ENCODE measurements at regions not wholly inside any gene's neighbourhood (a gene's known extent, or its start where the extent isn't known, plus 50 kb on each side); places are given as distances from the start of the nearest gene placed in this dataset.

DNA sequence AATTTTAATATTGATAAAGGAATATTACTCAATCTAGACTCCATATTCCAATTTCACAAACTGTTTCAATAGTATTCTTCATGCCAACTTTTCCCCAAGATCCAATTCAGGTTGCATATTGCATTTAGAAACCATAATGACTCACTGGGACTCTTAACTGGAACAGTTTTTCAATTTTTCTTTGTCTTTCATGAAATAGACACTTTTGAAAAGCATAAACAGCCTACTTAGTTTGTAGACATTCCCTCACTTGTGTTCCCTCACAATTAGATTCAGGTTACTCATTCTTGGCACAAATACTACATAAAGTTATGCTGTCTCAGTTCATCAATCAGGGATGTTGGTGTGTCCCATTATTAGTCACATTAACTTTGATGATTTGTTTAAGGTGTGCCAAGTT lies 1768.4 kb upstream of the PIK3C3 start:
- Histone ChIP-seq H2BK12ac (ENCODE audit: low read length in 2 of 2) (no peak overlapping the region), H3K14ac (ENCODE audit: low read length in 2 of 2) (no peak overlapping the region)

GRCh38 chr18:40179729-40180461 lies 1775.1 kb upstream of the PIK3C3 start:
- WGBS: 100% methylated on average over 1 of the region's 2 CpGs
- Histone ChIP-seq H3K4me2 (ENCODE audit: low read length, poor library complexity, severe bottlenecking) (no peak overlapping the region), H3K4ac (ENCODE audit: low read depth in 1 of 2, low read length in 2 of 2) (no peak overlapping the region), H2BK5ac (ENCODE audit: low read depth, low read length, poor library complexity, severe bottlenecking) (no peak overlapping the region), H3K14ac (ENCODE audit: low read length in 2 of 2) (no peak overlapping the region), H2AK5ac (ENCODE audit: low read length, severe bottlenecking) (no peak overlapping the region), H3K27ac (ENCODE audit: low read length, poor library complexity, severe bottlenecking) (no peak overlapping the region), H3K9me3 (ENCODE audit: control insufficient read depth, low read length) (peaks cover 3% of the 10 kb centered on the region), H2BK12ac (ENCODE audit: low read length in 2 of 2) (no peak overlapping the region), H3K79me1 (replicated peaks; ENCODE audit: low read length, poor library complexity, severe bottlenecking) (no peaks in the 10 kb centered on the region), H2BK120ac (ENCODE audit: low read depth, low read length) (no peak overlapping the region), H4K91ac (ENCODE audit: low read length) (no peak overlapping the region), H2AFZ (ENCODE audit: low read depth, low read length) (no peak overlapping the region), H3K27me3 (ENCODE audit: control insufficient read depth in 1 of 2, insufficient read depth in 1 of 2, low read length in 2 of 2) (no peaks in the 10 kb centered on the region), H3K9ac (ENCODE audit: low read length) (no peak overlapping the region), H3K4me1 (ENCODE audit: control insufficient read depth, insufficient read depth, low read depth, low read length) (no peaks in the 10 kb centered on the region), H4K8ac (ENCODE audit: low read length) (no peak overlapping the region), H3K23ac (ENCODE audit: low read length in 2 of 2) (no peak overlapping the region), H3K18ac (ENCODE audit: low read depth in 1 of 2, low read length in 2 of 2) (no peak overlapping the region), H3K36me3 (ENCODE audit: control insufficient read depth in 1 of 2, insufficient read depth in 2 of 2, low read depth in 1 of 2, low read length in 2 of 2) (no peaks in the 10 kb centered on the region), H3K4me3 (ENCODE audit: insufficient read depth in 1 of 2, low read depth in 1 of 2, low read length in 2 of 2) (no peak overlapping the region), H2BK15ac (ENCODE audit: low read depth, poor library complexity, severe bottlenecking) (no peak overlapping the region)
- DNase-seq: no peak

More for the DNA sequence above, 1768.4 kb upstream of the PIK3C3 start:
- Histone ChIP-seq H2AFZ (ENCODE audit: low read depth, low read length) (no peak overlapping the region), H2AK5ac (ENCODE audit: low read length, severe bottlenecking) (no peak overlapping the region), H3K79me1 (replicated peaks; ENCODE audit: low read length, poor library complexity, severe bottlenecking) (no peaks in the 10 kb centered on the region), H4K8ac (ENCODE audit: low read length) (no peak overlapping the region), H3K27me3 (ENCODE audit: control insufficient read depth in 1 of 2, insufficient read depth in 1 of 2, low read length in 2 of 2) (no peaks in the 10 kb centered on the region), H2BK120ac (ENCODE audit: low read depth, low read length) (no peak overlapping the region), H2BK15ac (ENCODE audit: low read depth, poor library complexity, severe bottlenecking) (no peak overlapping the region), H3K4me2 (ENCODE audit: low read length, poor library complexity, severe bottlenecking) (no peak overlapping the region), H3K4me1 (ENCODE audit: control insufficient read depth, insufficient read depth, low read depth, low read length) (no peaks in the 10 kb centered on the region), H3K4me3 (ENCODE audit: insufficient read depth in 1 of 2, low read depth in 1 of 2, low read length in 2 of 2) (no peak overlapping the region), H3K18ac (ENCODE audit: low read depth in 1 of 2, low read length in 2 of 2) (no peak overlapping the region), H3K4ac (ENCODE audit: low read depth in 1 of 2, low read length in 2 of 2) (no peak overlapping the region), H3K9ac (ENCODE audit: low read length) (no peak overlapping the region), H3K23ac (ENCODE audit: low read length in 2 of 2) (no peak overlapping the region), H3K9me3 (ENCODE audit: control insufficient read depth, low read length) (no peaks in the 10 kb centered on the region), H2BK5ac (ENCODE audit: low read depth, low read length, poor library complexity, severe bottlenecking) (no peak overlapping the region), H3K36me3 (ENCODE audit: control insufficient read depth in 1 of 2, insufficient read depth in 2 of 2, low read depth in 1 of 2, low read length in 2 of 2) (no peaks in the 10 kb centered on the region), H4K91ac (ENCODE audit: low read length) (no peak overlapping the region), H3K27ac (ENCODE audit: low read length, poor library complexity, severe bottlenecking) (no peak overlapping the region)
- no peak for DNase-seq

DNA sequence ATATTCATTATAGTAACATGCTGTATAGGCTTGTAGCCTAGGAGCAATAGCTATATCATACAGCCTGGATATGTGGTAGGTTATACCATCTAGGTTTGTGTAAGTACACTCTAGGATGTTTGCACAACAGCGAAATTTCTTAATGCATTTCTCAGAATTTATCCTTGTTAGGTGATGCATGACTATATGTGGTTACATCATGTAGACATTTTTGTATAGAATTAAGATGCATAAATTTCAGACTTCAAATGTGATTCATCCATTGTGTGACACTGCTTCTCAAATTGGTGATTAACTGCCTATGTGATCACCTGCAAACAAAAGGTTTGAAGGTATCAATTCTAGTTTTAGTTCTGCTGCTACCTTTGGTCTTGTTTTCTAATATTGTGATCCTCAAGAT lies 1787.0 kb upstream of the PIK3C3 start:
- H3K27ac ChIP-seq (ENCODE audit: low read length, poor library complexity, severe bottlenecking): no peak overlapping the region
- H2BK12ac ChIP-seq (ENCODE audit: low read length in 2 of 2): no peak overlapping the region
- no peak overlapping the region for H2AFZ ChIP-seq (ENCODE audit: low read depth, low read length)
- H4K8ac ChIP-seq (ENCODE audit: low read length): no peak overlapping the region
- no peaks in the 10 kb centered on the region for H3K4me1 ChIP-seq (ENCODE audit: control insufficient read depth, insufficient read depth, low read depth, low read length)
- WGBS: 100% methylated on average over 1 of the region's 1 CpG
- no peak overlapping the region for H3K4me3 ChIP-seq (ENCODE audit: insufficient read depth in 1 of 2, low read depth in 1 of 2, low read length in 2 of 2)
- no peak overlapping the region for H3K18ac ChIP-seq (ENCODE audit: low read depth in 1 of 2, low read length in 2 of 2)
- H3K14ac ChIP-seq (ENCODE audit: low read length in 2 of 2): no peak overlapping the region
- no peak overlapping the region for H2BK120ac ChIP-seq (ENCODE audit: low read depth, low read length)
- H3K23ac ChIP-seq (ENCODE audit: low read length in 2 of 2): no peak overlapping the region
- no peaks in the 10 kb centered on the region for H3K27me3 ChIP-seq (ENCODE audit: control insufficient read depth in 1 of 2, insufficient read depth in 1 of 2, low read length in 2 of 2)
- H3K9ac ChIP-seq (ENCODE audit: low read length): no peak overlapping the region
- no peak overlapping the region for H2BK5ac ChIP-seq (ENCODE audit: low read depth, low read length, poor library complexity, severe bottlenecking)
- H3K36me3 ChIP-seq (ENCODE audit: control insufficient read depth in 1 of 2, insufficient read depth in 2 of 2, low read depth in 1 of 2, low read length in 2 of 2): no peaks in the 10 kb centered on the region
- H3K79me1 ChIP-seq (replicated peaks; ENCODE audit: low read length, poor library complexity, severe bottlenecking): no peaks in the 10 kb centered on the region
- H2AK5ac ChIP-seq (ENCODE audit: low read length, severe bottlenecking): no peak overlapping the region
- H3K4me2 ChIP-seq (ENCODE audit: low read length, poor library complexity, severe bottlenecking): no peak overlapping the region
- DNase-seq: no peak
- H4K91ac ChIP-seq (ENCODE audit: low read length): no peak overlapping the region
- no peak overlapping the region for H3K4ac ChIP-seq (ENCODE audit: low read depth in 1 of 2, low read length in 2 of 2)
- H2BK15ac ChIP-seq (ENCODE audit: low read depth, poor library complexity, severe bottlenecking): no peak overlapping the region
- H3K9me3 ChIP-seq (ENCODE audit: control insufficient read depth, low read length): no peaks in the 10 kb centered on the region

GRCh38 chr18:40163254-40163653 lies 1791.8 kb upstream of the PIK3C3 start:
- Histone ChIP-seq H2BK15ac (ENCODE audit: low read depth, poor library complexity, severe bottlenecking) (no peak overlapping the region), H2BK12ac (ENCODE audit: low read length in 2 of 2) (no peak overlapping the region), H2AK5ac (ENCODE audit: low read length, severe bottlenecking) (no peak overlapping the region), H3K4ac (ENCODE audit: low read depth in 1 of 2, low read length in 2 of 2) (no peak overlapping the region), H3K27ac (ENCODE audit: low read length, poor library complexity, severe bottlenecking) (no peak overlapping the region), H3K4me2 (ENCODE audit: low read length, poor library complexity, severe bottlenecking) (no peak overlapping the region), H3K9me3 (ENCODE audit: control insufficient read depth, low read length) (no peaks in the 10 kb centered on the region), H3K9ac (ENCODE audit: low read length) (no peak overlapping the region), H3K4me3 (ENCODE audit: insufficient read depth in 1 of 2, low read depth in 1 of 2, low read length in 2 of 2) (no peak overlapping the region), H4K8ac (ENCODE audit: low read length) (no peak overlapping the region), H2BK120ac (ENCODE audit: low read depth, low read length) (no peak overlapping the region), H2BK5ac (ENCODE audit: low read depth, low read length, poor library complexity, severe bottlenecking) (no peak overlapping the region), H3K18ac (ENCODE audit: low read depth in 1 of 2, low read length in 2 of 2) (no peak overlapping the region), H3K27me3 (ENCODE audit: control insufficient read depth in 1 of 2, insufficient read depth in 1 of 2, low read length in 2 of 2) (no peaks in the 10 kb centered on the region), H3K23ac (ENCODE audit: low read length in 2 of 2) (no peak overlapping the region), H2AFZ (ENCODE audit: low read depth, low read length) (no peak overlapping the region), H3K4me1 (ENCODE audit: control insufficient read depth, insufficient read depth, low read depth, low read length) (no peaks in the 10 kb centered on the region), H3K79me1 (replicated peaks; ENCODE audit: low read length, poor library complexity, severe bottlenecking) (no peaks in the 10 kb centered on the region), H4K91ac (ENCODE audit: low read length) (no peak overlapping the region), H3K36me3 (ENCODE audit: control insufficient read depth in 1 of 2, insufficient read depth in 2 of 2, low read depth in 1 of 2, low read length in 2 of 2) (no peaks in the 10 kb centered on the region), H3K14ac (ENCODE audit: low read length in 2 of 2) (no peak overlapping the region)
- no peak for DNase-seq
